MM.1S (cell line): ENCODE measurements at regions not wholly inside any gene's neighbourhood (a gene's known extent, or its start where the extent isn't known, plus 50 kb on each side); places are given as distances from the start of the nearest gene placed in this dataset.

Experiments used
- EZH2 ChIP-seq: fragments of 300-600 bp; sonication (generic); optimal IDR thresholded peaks from 2 replicates; pipeline ENCODE3; 2017; ENCODE audit warnings: low read depth, mild to moderate bottlenecking, antibody characterized with exemption, low read length, mixed read lengths
- TF ChIP-seq, protein P1 (sequence below): fragments of 300-600 bp; sonication (generic); IDR thresholded peaks from 2 replicates; pipeline ENCODE4 v1.5.1; 2016; ENCODE audit warnings: antibody characterized with exemption, low read length, mixed read lengths

GRCh38 chr11:38182126-38182866, 1584.3 kb upstream of the RAG2 start:
- TF ChIP-seq, protein P1, sequence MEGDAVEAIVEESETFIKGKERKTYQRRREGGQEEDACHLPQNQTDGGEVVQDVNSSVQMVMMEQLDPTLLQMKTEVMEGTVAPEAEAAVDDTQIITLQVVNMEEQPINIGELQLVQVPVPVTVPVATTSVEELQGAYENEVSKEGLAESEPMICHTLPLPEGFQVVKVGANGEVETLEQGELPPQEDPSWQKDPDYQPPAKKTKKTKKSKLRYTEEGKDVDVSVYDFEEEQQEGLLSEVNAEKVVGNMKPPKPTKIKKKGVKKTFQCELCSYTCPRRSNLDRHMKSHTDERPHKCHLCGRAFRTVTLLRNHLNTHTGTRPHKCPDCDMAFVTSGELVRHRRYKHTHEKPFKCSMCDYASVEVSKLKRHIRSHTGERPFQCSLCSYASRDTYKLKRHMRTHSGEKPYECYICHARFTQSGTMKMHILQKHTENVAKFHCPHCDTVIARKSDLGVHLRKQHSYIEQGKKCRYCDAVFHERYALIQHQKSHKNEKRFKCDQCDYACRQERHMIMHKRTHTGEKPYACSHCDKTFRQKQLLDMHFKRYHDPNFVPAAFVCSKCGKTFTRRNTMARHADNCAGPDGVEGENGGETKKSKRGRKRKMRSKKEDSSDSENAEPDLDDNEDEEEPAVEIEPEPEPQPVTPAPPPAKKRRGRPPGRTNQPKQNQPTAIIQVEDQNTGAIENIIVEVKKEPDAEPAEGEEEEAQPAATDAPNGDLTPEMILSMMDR: no peak
- no peak for TF ChIP-seq EZH2
